NCI-H128 (cell line): ENCODE measurements at regions not wholly inside any gene's neighbourhood (a gene's known extent, or its start where the extent isn't known, plus 50 kb on each side); places are given as distances from the start of the nearest gene placed in this dataset.
"Not testable (repeated sequence)": the region's sequence is repeated elsewhere in the genome, so short reads cannot be mapped to it uniquely, and the experiment has no call there.

Source experiments
- DNase-seq: peaks from one replicate; lab custom pipeline; 2025; ENCODE audit not compliant: unreplicated experiment; lab: John Stamatoyannopoulos, UW

- no peak for DNase-seq
These were observed 947.4 kb downstream of the LRFN5 start for GRCh38 chr14:42554091-42554490.

DNA sequence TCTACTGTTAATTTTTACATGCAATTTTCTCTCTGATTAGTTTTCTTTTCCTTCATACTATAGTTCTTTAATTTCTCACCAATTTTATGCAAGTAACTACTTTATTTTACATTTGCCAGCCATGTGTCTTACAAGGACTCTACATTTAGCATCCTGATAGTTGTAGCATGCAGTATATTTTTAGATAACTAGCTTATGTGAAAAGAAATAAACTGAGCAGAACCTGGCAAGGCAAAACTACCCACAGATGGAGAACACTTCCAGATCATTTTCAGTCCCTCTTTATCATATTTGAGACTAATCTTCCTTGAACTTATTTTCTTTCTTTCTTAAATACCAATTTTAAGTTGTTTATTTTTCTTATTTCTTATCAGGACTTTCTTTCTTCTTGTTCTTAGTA lies 943.6 kb downstream of the LRFN5 start:
- DNase-seq, result no peak

- DNase-seq, result no peak
These were observed 941.7 kb downstream of the LRFN5 start for GRCh38 chr14:42548349-42548748.

GRCh38 chr14:42545636-42546035 lies 939.0 kb downstream of the LRFN5 start:
- no peak for DNase-seq

DNA sequence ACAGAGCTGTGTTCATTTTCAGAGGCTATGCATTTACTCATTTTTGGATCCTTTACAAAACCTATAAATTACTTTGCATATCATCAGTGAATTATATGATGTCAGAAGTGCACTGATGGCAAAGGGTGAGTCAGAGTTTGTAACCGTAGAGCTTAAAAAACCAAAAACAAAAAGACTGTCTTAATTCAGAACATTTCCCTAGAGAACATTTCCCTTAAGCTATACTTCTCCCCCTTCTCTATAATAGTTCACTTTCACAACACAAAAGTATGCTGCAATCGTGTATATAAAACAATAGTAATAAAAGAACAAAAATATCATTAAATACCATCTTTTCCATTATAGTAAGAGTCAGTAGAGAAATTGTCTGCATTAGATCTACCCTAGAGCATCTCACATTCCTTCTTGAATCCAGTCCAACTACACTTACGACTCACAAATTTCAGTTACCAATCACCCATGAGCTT lies 934.9 kb downstream of the LRFN5 start:
- no peak for DNase-seq

DNA sequence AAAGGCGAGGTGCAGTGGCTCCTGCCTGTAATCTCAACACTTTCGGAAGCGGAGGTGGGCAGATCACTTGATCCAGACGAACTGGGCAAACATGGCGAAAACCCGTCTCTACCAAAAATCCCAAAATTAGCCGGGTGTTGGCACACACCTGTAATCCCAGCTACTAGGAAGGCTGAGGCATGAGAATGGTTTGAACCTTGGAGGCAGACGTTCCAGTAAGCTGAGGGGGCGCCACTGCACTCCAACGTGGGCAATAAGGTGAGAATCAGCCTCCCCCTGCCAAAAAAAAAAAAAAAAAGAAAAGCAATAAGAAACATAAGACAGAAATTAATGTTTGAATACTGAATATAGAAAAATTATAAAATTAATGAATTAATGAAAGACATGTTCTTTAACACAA lies 928.7 kb downstream of the LRFN5 start:
- no peak for DNase-seq

DNA sequence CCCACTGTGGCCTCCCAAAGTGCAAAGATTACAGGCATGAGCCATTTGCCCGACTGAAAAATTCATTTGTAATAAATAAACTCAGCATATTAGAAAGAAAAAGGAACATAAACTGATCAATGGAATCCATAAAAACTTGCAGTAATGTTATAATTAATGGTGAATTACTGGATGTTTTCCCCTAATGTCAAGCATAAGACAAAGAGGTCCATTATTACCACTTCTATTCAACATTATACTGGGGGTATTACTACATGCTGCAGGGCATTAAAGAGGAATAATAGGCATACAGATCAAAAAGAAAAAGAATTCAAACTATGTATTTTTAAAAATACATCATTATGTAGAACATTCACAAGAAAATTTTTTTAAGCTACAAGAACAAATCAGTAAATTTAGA lies 926.8 kb downstream of the LRFN5 start:
- no peak for DNase-seq

DNA sequence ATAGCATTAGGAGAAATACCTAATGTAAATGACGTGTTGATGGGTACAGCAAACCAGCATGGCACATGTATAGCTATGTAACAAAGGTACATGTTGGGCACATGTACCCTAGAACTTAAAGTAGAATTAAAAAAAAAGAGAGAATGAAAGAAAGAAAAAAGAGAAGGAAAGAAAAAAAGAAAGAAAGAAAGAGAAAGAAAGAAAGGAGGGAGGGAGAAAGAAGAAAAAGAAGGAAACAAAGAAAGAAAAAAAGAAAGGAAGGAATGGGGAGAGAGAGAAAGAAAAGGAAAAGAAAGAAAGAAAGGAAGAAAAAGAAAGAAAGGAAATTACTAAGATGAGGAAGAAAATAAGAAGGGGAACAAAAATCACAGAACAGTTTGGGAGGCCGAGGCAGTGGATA lies 925.5 kb downstream of the LRFN5 start:
- DNase-seq, result no peak

DNA sequence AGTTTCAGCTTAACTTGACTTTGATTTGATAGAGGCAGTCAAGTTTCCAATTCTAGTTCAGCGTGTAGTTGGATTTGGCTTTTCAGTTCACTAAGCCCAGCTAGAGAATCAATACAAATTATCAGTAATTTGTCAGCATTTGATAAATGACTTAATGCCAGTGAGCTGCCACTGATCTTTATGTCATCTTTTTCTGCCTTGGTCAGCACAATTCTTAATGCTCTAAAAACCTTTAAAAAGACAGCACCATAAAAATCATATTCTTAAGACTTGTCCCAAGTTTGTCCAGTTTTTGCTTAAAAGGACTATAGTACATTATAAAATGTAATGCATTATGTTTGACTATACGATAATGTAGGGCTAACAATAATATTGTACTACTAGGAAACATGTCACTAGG lies 920.5 kb downstream of the LRFN5 start:
- no peak for DNase-seq

DNA sequence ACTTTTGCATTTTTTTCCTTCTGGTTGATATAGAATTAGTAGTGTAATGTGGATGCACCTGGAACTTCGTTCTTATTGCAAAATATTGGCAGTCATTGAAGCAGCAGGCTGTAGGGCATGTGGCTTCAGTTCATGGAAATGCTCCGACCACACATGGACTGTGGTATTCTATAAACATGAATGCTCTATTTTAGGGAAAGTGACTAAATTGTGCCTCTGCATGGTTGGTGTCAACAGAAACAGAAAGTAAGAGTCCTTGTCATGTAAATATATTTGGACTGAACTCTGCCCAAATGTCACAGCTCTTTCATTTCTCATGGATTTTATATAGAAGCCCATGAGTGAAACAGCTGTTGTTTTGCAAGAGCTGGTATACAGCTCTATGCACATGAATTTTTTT lies 917.0 kb downstream of the LRFN5 start:
- no peak for DNase-seq

- DNase-seq, result no peak
These were observed 911.3 kb downstream of the LRFN5 start for GRCh38 chr14:42517806-42518500.

GRCh38 chr14:42513837-42514236 lies 907.2 kb downstream of the LRFN5 start:
- no peak for DNase-seq

- no peak for DNase-seq
These were observed 903.4 kb downstream of the LRFN5 start for GRCh38 chr14:42510071-42510470.

DNA sequence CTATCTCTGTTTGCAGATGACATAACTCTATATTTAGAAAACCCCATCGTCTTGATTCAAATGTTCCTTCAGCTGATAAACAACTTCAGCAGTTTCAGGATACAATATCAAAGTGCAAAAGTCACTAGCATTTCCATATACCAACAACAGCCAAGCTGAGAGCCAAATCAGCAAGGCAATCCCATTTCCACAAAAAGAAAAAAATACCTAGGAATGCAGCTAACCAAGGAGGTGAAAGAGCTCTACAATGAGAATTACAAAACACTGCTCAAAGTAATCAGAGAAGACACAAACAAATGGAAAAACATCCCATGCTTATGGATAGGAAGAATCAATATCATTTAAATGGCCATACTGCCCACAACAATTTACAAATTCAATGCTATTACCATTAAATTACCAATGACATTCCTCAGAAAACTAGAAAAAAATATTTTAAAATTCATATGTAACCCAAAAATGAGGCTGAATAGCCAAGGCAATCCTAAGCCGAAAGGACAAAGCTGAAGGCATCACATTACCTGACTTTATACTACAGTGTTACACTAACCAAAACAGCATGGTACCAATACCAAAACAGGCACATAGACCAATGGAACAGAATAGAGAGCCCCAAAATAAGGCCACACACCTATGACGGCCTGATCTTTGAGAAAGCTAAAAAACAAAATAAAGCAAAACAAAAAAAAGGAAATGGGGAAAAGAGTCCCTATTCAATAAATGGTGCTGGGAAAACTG lies 901.7 kb downstream of the LRFN5 start:
- DNase-seq, result no peak

DNA sequence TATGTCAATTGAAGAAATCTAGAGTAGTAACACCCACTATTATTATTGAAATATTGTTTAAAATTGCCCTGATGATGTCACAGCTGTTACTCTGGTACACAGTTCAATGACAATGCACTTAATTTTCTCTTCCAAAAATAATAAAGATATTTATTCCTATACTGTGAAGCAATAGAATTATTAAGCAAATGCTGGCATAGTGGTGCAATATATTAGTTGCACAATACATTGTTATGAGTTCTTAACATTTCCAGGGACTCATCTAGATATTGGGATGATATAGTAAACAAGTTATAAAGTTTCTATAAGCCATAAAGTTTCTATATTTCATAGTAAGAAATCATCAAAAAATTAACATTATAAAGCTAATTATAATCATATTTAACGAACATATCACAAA lies 897.8 kb downstream of the LRFN5 start:
- no peak for DNase-seq

GRCh38 chr14:42499137-42499536 lies 892.5 kb downstream of the LRFN5 start:
- DNase-seq, result no peak

DNA sequence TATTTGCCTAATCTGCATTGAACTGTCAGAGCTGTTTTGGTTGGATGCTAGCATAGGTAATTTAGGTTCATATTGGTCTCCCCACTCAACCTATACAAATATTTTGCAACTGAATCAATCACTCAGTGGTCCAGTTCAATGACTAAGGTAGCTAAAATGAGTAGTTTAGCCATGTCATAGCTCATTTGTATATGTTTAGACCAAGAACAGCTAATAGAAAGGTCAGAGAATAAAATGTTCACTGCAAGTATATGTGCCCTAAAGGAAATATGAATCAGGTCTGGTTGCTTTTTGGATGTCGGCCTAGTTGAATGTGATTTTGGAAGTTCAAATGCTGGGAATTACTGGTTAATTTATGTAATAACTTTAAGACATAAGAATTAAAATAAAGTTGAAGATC lies 883.9 kb downstream of the LRFN5 start:
- no peak for DNase-seq

DNA sequence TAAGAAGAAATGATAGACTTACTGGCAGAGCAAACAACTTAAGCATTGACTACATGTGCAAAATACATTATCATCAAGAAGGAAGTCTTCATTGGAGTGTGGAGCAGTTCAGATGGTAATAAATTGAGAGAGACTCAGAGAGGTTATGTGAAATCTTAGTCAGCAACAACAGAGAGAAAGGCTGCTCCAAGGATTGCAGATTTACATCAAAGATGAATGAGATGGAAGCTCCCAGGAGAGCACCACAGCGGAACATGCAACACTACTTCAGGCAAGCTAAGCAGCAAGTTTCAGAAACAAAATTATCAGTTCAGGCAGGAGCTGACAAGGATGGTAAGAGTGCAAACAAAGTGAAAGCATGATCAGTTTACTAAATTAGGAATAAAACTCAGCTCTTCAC lies 882.3 kb downstream of the LRFN5 start:
- no peak for DNase-seq

GRCh38 chr14:42482345-42482971 lies 875.8 kb downstream of the LRFN5 start:
- DNase-seq, result not testable (repeated sequence)

GRCh38 chr14:42481714-42482113 lies 875.0 kb downstream of the LRFN5 start:
- not testable (repeated sequence) for DNase-seq

- DNase-seq, result no peak
These were observed 873.6 kb downstream of the LRFN5 start for GRCh38 chr14:42480255-42480654.

- no peak for DNase-seq
These were observed 868.6 kb downstream of the LRFN5 start for GRCh38 chr14:42475289-42475688.
